ENCODE measurements at regions not wholly inside any gene's neighbourhood (a gene's known extent, or its start where the extent isn't known, plus 50 kb on each side); places are given as distances from the start of the nearest gene placed in this dataset.

- no peak for DNase-seq (ENCODE audit: low spot score)
- in situ Hi-C loops (cut with MboI; ENCODE audit: low sequenced_read_pairs, unreplicated experiment), result no loop called here
- TF ChIP-seq CTCF (IDR thresholded peaks at IDR 0.05; ENCODE audit: borderline replicate concordance, control extremely low read depth, extremely low read depth, insufficient read depth, missing control alignments), result no peak
These were observed 1049.0 kb upstream of the NR2F2 start for GRCh38 chr15:95281470-95281869.

DNA sequence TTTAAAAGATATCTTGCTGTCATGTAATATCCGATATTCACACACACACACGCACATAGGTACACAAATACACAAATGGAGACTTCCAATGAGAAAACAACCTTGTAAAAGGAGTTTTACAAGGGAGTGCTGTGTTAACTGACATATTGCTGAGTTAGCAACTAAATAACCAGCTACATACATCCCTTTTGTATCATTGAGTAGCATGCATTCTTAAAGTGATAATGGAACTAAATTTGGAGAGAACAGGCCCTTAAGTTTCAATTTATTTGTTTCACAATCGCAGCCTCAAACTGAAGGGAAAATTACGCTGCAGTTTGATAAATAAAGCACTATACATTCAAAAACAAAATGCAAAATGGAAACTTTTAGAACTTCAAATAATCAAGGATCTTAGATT is 1046.0 kb upstream of the NR2F2 start:
- no peak for TF ChIP-seq CTCF (IDR thresholded peaks at IDR 0.05; ENCODE audit: borderline replicate concordance, control extremely low read depth, extremely low read depth, insufficient read depth, missing control alignments)
- DNase-seq (ENCODE audit: low spot score), result no peak
- in situ Hi-C loops (cut with MboI; ENCODE audit: low sequenced_read_pairs, unreplicated experiment), result no loop called here

GRCh38 chr15:95284933-95285421 is 1045.5 kb upstream of the NR2F2 start:
- DNase-seq (ENCODE audit: low spot score), result no peak
- TF ChIP-seq CTCF (IDR thresholded peaks at IDR 0.05; ENCODE audit: borderline replicate concordance, control extremely low read depth, extremely low read depth, insufficient read depth, missing control alignments), result no peak
- in situ Hi-C loops (cut with MboI; ENCODE audit: low sequenced_read_pairs, unreplicated experiment), result no loop called here

DNA sequence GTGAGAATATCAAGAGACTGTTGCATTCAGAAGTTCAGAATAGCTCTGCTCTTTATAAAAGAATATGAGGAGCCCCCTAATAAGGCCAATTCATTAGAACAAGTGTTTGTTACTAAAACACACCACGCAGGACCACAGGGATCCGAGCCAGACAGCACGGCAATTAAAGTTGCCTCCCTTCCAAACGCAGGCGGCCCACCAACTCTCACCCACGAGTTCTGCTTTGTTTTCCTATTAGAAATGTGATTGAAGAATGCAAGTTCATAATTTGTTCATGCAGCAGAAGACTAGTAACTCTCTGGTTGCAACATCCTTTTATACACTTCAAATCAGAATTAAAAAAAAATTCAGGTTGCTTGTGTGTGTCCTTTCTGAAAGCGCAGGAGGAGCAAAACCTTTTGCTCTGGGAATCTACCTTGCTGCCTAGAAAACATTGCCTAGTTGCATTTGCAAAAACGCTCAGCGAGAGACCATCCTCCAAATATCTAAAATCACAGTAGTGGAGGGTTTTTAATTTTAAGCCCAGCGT is 1044.1 kb upstream of the NR2F2 start:
- in situ Hi-C loops (cut with MboI; ENCODE audit: low sequenced_read_pairs, unreplicated experiment), result no loop called here
- DNase-seq (ENCODE audit: low spot score), result no peak
- TF ChIP-seq CTCF (IDR thresholded peaks at IDR 0.05; ENCODE audit: borderline replicate concordance, control extremely low read depth, extremely low read depth, insufficient read depth, missing control alignments), result no peak

GRCh38 chr15:95287720-95288103 is 1042.8 kb upstream of the NR2F2 start:
- in situ Hi-C loops (cut with MboI; ENCODE audit: low sequenced_read_pairs, unreplicated experiment), result no loop called here
- DNase-seq (ENCODE audit: low spot score), result no peak
- TF ChIP-seq CTCF (IDR thresholded peaks at IDR 0.05; ENCODE audit: borderline replicate concordance, control extremely low read depth, extremely low read depth, insufficient read depth, missing control alignments), result no peak

DNA sequence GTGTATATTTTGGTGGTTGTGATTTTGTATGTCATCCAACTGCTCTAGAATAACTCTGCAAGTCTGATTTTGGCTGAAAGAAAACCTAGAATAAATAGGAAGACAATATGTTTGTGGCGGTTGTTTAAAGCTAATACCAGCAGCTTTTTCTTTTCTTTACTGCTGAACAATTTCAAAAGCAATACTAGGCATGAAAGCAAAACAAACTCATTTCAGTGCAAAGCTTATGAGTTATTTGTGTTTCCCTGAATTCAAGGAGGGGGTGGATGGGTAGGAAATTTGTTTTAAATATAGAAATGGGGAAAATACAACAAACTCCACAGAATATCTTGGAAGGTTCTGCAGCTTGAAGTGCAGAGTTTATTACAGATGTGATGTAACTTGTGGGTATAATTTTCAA is 1041.9 kb upstream of the NR2F2 start:
- TF ChIP-seq CTCF (IDR thresholded peaks at IDR 0.05; ENCODE audit: borderline replicate concordance, control extremely low read depth, extremely low read depth, insufficient read depth, missing control alignments), result no peak
- in situ Hi-C loops (cut with MboI; ENCODE audit: low sequenced_read_pairs, unreplicated experiment), result no loop called here
- no peak for DNase-seq (ENCODE audit: low spot score)
